K562 (cell line): ENCODE measurements at regions not wholly inside any gene's neighbourhood (a gene's known extent, or its start where the extent isn't known, plus 50 kb on each side); places are given as distances from the start of the nearest gene placed in this dataset.

Experiments
- ATAC-seq: fragments of 200-7000 bp; cut with Tn5 transposase; 3 replicates; pipeline ENCODE4 v1.9.1; 2020; ENCODE audit warnings: moderate library complexity
- BruUV-seq: library from RNA; stranded (reverse); fragments of 400-500 nt; replicated peaks from 2 replicates; lab custom pipeline; 2021; lab: Mats Ljungman, UMichigan
- CTCF ChIA-PET: fragments of 300-600 bp; formaldehyde crosslinking; extraction: SDS; loops from one replicate; lab custom pipeline; 2021; ENCODE audit warnings: low intra/inter-chr PET ratio; lab: Yijun Ruan, JAX
- POLR2A ChIA-PET: fragments of 300-600, 350-650 bp; sonication (Branson Sonifier 250); formaldehyde crosslinking; extraction: SDS; loops from one replicate; lab custom pipeline; 2021; ENCODE audit warnings: antibody characterized with exemption, inconsistent platforms; lab: Yijun Ruan, JAX
- DNase-seq, 4 experiments: peaks; one replicate each; pipeline versions ENCODE4 v3.0.0 to v3.0.0-alpha.2; 2011 to 2018; ENCODE audit warnings: low spot score in 3 of 4, mixed read lengths in 3 of 4; ENCODE audit errors: extremely low read depth in 1 of 4
- FAIRE-seq: peaks from 2 replicates; lab custom pipeline; 2011; peaks lifted over from hg19 to GRCh38; lab: Jason Lieb, UNC
- H2AFZ ChIP-seq: 2 replicates; pipeline ENCODE4 v1.6.0; 2011; ENCODE audit warnings: low read depth, low read length, control low read depth, inconsistent platforms
- H3K27ac ChIP-seq: fragments of 200-600 bp; 3 replicates; pipeline ENCODE4 v1.8.0; 2011; ENCODE audit warnings: low read depth, mild to moderate bottlenecking, control low read depth, inconsistent platforms, low read length, moderate library complexity, mixed read lengths; ENCODE audit errors: extremely low read depth
- H3K27me3 ChIP-seq, 2 experiments: fragments of 300-600 bp in 1 of 2; 2 replicates in 1 of 2; 3 replicates in 1 of 2; pipeline versions ENCODE4 v1.6.0 to v1.8.0; 2011; ENCODE audit warnings: inconsistent platforms in 2 of 2, low read length in 2 of 2, mild to moderate bottlenecking in 1 of 2, mixed read lengths in 1 of 2, moderate library complexity in 1 of 2; ENCODE audit not compliant: control insufficient read depth in 2 of 2, insufficient read depth in 2 of 2
- H3K36me3 ChIP-seq: fragments of 300-600 bp; 3 replicates; pipeline ENCODE4 v1.8.0; 2011; ENCODE audit warnings: mild to moderate bottlenecking, low read length, inconsistent platforms; ENCODE audit not compliant: control insufficient read depth, insufficient read depth
- H3K4me1 ChIP-seq, 2 experiments: fragments of 200-600 bp in 1 of 2; replicated peaks in 1 of 2; 2 replicates in 1 of 2; 3 replicates in 1 of 2; pipeline versions ENCODE4 v1.5.1 to v1.8.0; 2011; ENCODE audit warnings: inconsistent platforms in 2 of 2, low read length in 2 of 2, mild to moderate bottlenecking in 1 of 2, mixed read lengths in 1 of 2, moderate library complexity in 1 of 2; ENCODE audit not compliant: control insufficient read depth in 2 of 2, insufficient read depth in 2 of 2
- H3K4me2 ChIP-seq: 2 replicates; pipeline ENCODE4 v1.6.1; 2011; ENCODE audit warnings: low read length, control low read depth, inconsistent platforms, mixed read lengths; ENCODE audit not compliant: insufficient read depth
- H3K4me3 ChIP-seq: fragments of 200-600 bp; sonication (generic), shearing (Covaris generic); 2 replicates; pipeline ENCODE4 v1.5.1; 2016; ENCODE audit warnings: control low read depth, inconsistent platforms
- H3K79me2 ChIP-seq: fragments of 200-600 bp; 3 replicates; pipeline ENCODE4 v1.8.0; 2011; ENCODE audit warnings: low read length, inconsistent platforms; ENCODE audit not compliant: control insufficient read depth, insufficient read depth
- H3K9ac ChIP-seq, 2 experiments: 2 replicates each; pipeline versions ENCODE4 v1.6.0 to v1.6.1; 2011; ENCODE audit warnings: low read depth in 2 of 2, low read length in 2 of 2, control low read depth in 1 of 2, inconsistent platforms in 1 of 2, mild to moderate bottlenecking in 1 of 2, mixed read lengths in 1 of 2; ENCODE audit not compliant: insufficient read depth in 1 of 2
- H3K9me1 ChIP-seq: one replicate; pipeline ENCODE4 v1.6.0; 2011; ENCODE audit warnings: inconsistent platforms, mild to moderate bottlenecking, low read length, moderate library complexity; ENCODE audit not compliant: control insufficient read depth, insufficient read depth
- H3K9me3 ChIP-seq: replicated peaks from 2 replicates; pipeline ENCODE4 v1.5.1; 2011; ENCODE audit warnings: low read depth, low read length, inconsistent platforms; ENCODE audit not compliant: control insufficient read depth, insufficient read depth
- H4K20me1 ChIP-seq: replicated peaks from 2 replicates; pipeline ENCODE4 v1.6.1; 2011; ENCODE audit warnings: low read length, inconsistent platforms, mixed read lengths; ENCODE audit not compliant: control insufficient read depth, insufficient read depth
- CBX1 ChIP-seq: sonication (generic); IDR thresholded peaks from 2 replicates; pipeline ENCODE4 v1.6.1; 2016; ENCODE audit warnings: antibody characterized with exemption, low read depth, mild to moderate bottlenecking
- ETV1 ChIP-seq: fragments of 450-650 bp; conservative IDR thresholded peaks from 2 replicates; pipeline ENCODE4 v1.6.1; 2016; ENCODE audit warnings: missing genetic modification characterization, control low read depth, low read depth, missing compliant biosample characterization
- GATAD2A ChIP-seq: fragments of 450-650 bp; IDR thresholded peaks from 2 replicates; pipeline ENCODE4 v1.6.1; 2017
- HES1 ChIP-seq: fragments of 450-650 bp; IDR thresholded peaks from 2 replicates; pipeline ENCODE4 v1.6.1; 2016; ENCODE audit warnings: low read depth, mild to moderate bottlenecking, moderate library complexity
- MXD1 ChIP-seq: fragments of 250-450 bp; sonication (Bioruptor Pico); IDR thresholded peaks from 2 replicates; pipeline ENCODE4 v1.8.0; 2021; ENCODE audit warnings: borderline replicate concordance, mild to moderate bottlenecking, moderate library complexity; ENCODE audit not compliant: poor library complexity, severe bottlenecking
- PURB ChIP-seq: sonication (generic); formaldehyde crosslinking; IDR thresholded peaks from 2 replicates; pipeline ENCODE4 v1.9.0; 2021; ENCODE audit warnings: low read depth, mild to moderate bottlenecking, missing genetic modification reagents
- RAD21 ChIP-seq, 2 experiments: fragments of 250-450 bp in 1 of 2; fragments of 450-650 bp in 1 of 2; sonication (Bioruptor Pico) in 1 of 2; formaldehyde crosslinking in 1 of 2; IDR thresholded peaks in 1 of 2; conservative IDR thresholded peaks in 1 of 2; 2 replicates each; pipeline versions ENCODE4 v1.4.0 to v1.8.0; 2020 to 2022; ENCODE audit warnings: mild to moderate bottlenecking in 2 of 2, moderate library complexity in 1 of 2
- ZC3H11A ChIP-seq: IDR thresholded peaks from 2 replicates; pipeline ENCODE4 v1.6.1; 2012; ENCODE audit warnings: low read depth, low read length, improper control_type of control experiment
- ZNF668 ChIP-seq: fragments of 250-450 bp; sonication (Bioruptor Pico); IDR thresholded peaks from 2 replicates; pipeline ENCODE4 v1.8.0; 2022; ENCODE audit warnings: mild to moderate bottlenecking, inconsistent platforms
- WGBS: fragments of 100-300 bp; shearing (Covaris generic); methylation state at CpG from one replicate; pipeline ENCODE4 v1.1.6; 2016; ENCODE audit warnings: low coverage, mixed read lengths; ENCODE audit not compliant: insufficient coverage; ENCODE audit errors: missing lambda C conversion rate; 5-methylcytosine and 5-hydroxymethylcytosine counted together
- in situ Hi-C: fragments of 300-500 bp; cut with MboI; formaldehyde crosslinking; loops from 4 replicates; pipeline ENCODE4 v1.15.0; 2018; ENCODE audit warnings: inconsistent platforms, mixed read lengths
- intact Hi-C: fragments of 100-400 bp; cut with micrococcal nuclease; formaldehyde crosslinking; loops from 2 replicates; pipeline ENCODE4 v1.14.2; 2022
- TF ChIP-seq, protein P1 (sequence below): fragments of 200-400 bp; formaldehyde crosslinking; IDR thresholded peaks from 2 replicates; pipeline ENCODE4 v1.6.1; 2017; ENCODE audit warnings: mild to moderate bottlenecking, low read depth, low read length, moderate library complexity

DNA sequence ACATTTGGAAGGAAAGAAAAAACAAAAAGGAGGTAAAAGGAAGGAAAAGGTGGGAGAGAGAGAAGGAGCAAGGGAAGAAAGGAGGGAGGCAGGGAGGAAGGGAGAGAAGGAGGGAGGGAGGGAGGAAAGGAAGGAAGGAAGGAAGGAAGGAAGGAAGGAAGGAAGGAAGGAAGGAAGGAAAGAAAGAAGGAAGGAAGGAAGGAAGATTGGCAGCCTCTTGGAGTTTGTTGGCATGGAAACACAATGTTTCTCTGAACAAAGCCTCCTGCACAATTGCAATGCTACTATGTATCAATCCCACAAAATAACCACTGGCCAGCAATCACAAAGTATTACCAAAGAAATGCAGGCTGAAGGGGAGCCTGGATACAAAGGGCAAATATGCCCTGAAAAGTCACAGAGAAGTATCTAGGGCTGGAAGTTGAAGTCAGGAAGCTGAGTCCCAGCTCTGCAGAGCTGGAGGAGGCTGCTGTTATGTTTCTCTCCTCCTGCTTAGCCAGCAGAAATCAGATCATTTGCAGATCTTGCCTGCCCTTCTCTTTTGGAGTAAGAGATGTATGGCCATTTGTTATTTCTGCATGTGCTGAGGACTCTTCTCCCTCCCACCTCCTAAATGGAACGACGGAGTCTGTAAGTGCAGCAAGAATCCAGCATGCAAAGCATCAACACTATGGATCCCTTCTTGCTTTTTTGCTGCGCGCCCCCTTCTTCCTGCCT is 195.9 kb upstream of the LDB2 start:
- POLR2A ChIA-PET, result no interaction called here

More for the DNA sequence above, 195.9 kb upstream of the LDB2 start:
- Histone ChIP-seq H4K20me1 (no peaks in the 10 kb centered on the region), H3K27ac (no peak overlapping the region), H3K27me3 (no peaks in the 10 kb centered on the region), H3K9me1 (no peaks in the 10 kb centered on the region), H3K79me2 (no peaks in the 10 kb centered on the region)
- no peak for FAIRE-seq
- 0% methylated on average over 4 of the region's 4 CpGs for WGBS
- in situ Hi-C loops, result no loop called here
- no peak for DNase-seq
- TF ChIP-seq ZC3H11A (no peak), HES1 (no peak), MXD1 (CRISPR knock-in tag) (no peak), GATAD2A (no peak), CBX1 (no peak), RAD21 (CRISPR knock-in tag; conservative IDR thresholded peaks at IDR 0.05 in 1 of 2, IDR thresholded peaks at IDR 0.05 in 1 of 2) (no peak), ZNF668 (CRISPR knock-in tag) (no peak), PURB (CRISPR knock-in tag) (no peak), ETV1 (tag) (no peak)
- TF ChIP-seq, protein P1, sequence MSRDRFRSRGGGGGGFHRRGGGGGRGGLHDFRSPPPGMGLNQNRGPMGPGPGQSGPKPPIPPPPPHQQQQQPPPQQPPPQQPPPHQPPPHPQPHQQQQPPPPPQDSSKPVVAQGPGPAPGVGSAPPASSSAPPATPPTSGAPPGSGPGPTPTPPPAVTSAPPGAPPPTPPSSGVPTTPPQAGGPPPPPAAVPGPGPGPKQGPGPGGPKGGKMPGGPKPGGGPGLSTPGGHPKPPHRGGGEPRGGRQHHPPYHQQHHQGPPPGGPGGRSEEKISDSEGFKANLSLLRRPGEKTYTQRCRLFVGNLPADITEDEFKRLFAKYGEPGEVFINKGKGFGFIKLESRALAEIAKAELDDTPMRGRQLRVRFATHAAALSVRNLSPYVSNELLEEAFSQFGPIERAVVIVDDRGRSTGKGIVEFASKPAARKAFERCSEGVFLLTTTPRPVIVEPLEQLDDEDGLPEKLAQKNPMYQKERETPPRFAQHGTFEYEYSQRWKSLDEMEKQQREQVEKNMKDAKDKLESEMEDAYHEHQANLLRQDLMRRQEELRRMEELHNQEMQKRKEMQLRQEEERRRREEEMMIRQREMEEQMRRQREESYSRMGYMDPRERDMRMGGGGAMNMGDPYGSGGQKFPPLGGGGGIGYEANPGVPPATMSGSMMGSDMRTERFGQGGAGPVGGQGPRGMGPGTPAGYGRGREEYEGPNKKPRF, result no peak
- TF ChIP-seq, all 486 proteins: peak for 0
- no peak overlapping the region for H3K4me3 ChIP-seq
- CTCF ChIA-PET, result no interaction called here
- BruUV-seq, result no TSS peak
- H3K9ac ChIP-seq, result no peak overlapping the region
- H3K4me1 ChIP-seq, result no peaks in the 10 kb centered on the region
- H3K36me3 ChIP-seq, result no peaks in the 10 kb centered on the region
- H3K9me3 ChIP-seq, result no peaks in the 10 kb centered on the region
- H2AFZ ChIP-seq, result no peak overlapping the region
- H3K4me2 ChIP-seq, result no peak overlapping the region
- intact Hi-C loops, result loop anchor here (10.0 kb wide), 1 partner anchor 230 kb away; no protein-coding TSS in a partner anchor
- no peak for ATAC-seq
